Loucy (cell line): ENCODE measurements at regions not wholly inside any gene's neighbourhood (a gene's known extent, or its start where the extent isn't known, plus 50 kb on each side); places are given as distances from the start of the nearest gene placed in this dataset.

Experiments used
- CTCF ChIP-seq: fragments of 200-600 bp; sonication (generic); conservative IDR thresholded peaks from 2 replicates; pipeline ENCODE4 v1.5.1; 2014; ENCODE audit warnings: mild to moderate bottlenecking, antibody characterized with exemption, low read length
- EZH2phosphoT487 ChIP-seq: fragments of 200-600 bp; IDR thresholded peaks from 2 replicates; pipeline ENCODE4 v1.6.1; 2018; ENCODE audit warnings: antibody characterized with exemption, mild to moderate bottlenecking, moderate library complexity, borderline replicate concordance

GRCh38 chr6:145148776-145149175 is 586.5 kb downstream of the EPM2A start:
- TF ChIP-seq CTCF (no peak), EZH2phosphoT487 (no peak)
